Fibroblast of lung (primary cell): ENCODE measurements at regions not wholly inside any gene's neighbourhood (a gene's known extent, or its start where the extent isn't known, plus 50 kb on each side); places are given as distances from the start of the nearest gene placed in this dataset.

Source experiments
- EZH2 ChIP-seq: IDR thresholded peaks from 2 replicates; pipeline ENCODE4 v1.5.1; 2012; ENCODE audit warnings: low read length, control low read depth, mild to moderate bottlenecking; ENCODE audit errors: missing control alignments
- TF ChIP-seq, protein P1 (sequence below), 2 donors: IDR thresholded peaks in 1 of 2; conservative IDR thresholded peaks in 1 of 2; 1 replicate in 1 of 2; 2 replicates in 1 of 2; pipeline ENCODE4 v1.5.1; 2011 to 2012; ENCODE audit warnings: low read length in 2 of 2, control low read depth in 1 of 2, inconsistent platforms in 1 of 2, low read depth in 1 of 2, mild to moderate bottlenecking in 1 of 2

- TF ChIP-seq, protein P1, sequence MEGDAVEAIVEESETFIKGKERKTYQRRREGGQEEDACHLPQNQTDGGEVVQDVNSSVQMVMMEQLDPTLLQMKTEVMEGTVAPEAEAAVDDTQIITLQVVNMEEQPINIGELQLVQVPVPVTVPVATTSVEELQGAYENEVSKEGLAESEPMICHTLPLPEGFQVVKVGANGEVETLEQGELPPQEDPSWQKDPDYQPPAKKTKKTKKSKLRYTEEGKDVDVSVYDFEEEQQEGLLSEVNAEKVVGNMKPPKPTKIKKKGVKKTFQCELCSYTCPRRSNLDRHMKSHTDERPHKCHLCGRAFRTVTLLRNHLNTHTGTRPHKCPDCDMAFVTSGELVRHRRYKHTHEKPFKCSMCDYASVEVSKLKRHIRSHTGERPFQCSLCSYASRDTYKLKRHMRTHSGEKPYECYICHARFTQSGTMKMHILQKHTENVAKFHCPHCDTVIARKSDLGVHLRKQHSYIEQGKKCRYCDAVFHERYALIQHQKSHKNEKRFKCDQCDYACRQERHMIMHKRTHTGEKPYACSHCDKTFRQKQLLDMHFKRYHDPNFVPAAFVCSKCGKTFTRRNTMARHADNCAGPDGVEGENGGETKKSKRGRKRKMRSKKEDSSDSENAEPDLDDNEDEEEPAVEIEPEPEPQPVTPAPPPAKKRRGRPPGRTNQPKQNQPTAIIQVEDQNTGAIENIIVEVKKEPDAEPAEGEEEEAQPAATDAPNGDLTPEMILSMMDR (conservative IDR thresholded peaks at IDR 0.05 in 1 of 2, IDR thresholded peaks at IDR 0.05 in 1 of 2; ENCODE audit: low read depth in 1 of 2, low read length in 2 of 2), result no peak
- no peak for TF ChIP-seq EZH2
Measured at GRCh38 chr9:30349526-30350513, 2034.6 kb upstream of the ACO1 start.
